PC-9 (cell line): ENCODE measurements at regions not wholly inside any gene's neighbourhood (a gene's known extent, or its start where the extent isn't known, plus 50 kb on each side); places are given as distances from the start of the nearest gene placed in this dataset.

Source experiments
- BruUV-seq: library from RNA; stranded (reverse); fragments of 400-500 nt; replicated peaks from 2 replicates; lab custom pipeline; 2021; lab: Mats Ljungman, UMichigan
- CTCF ChIA-PET: fragments of 300-600 bp; sonication (Branson Sonifier 250); formaldehyde crosslinking; loops from one replicate; lab custom pipeline; 2022; ENCODE audit warnings: antibody characterized with exemption; lab: Charles Lee
- POLR2A ChIA-PET: fragments of 300-600 bp; sonication (Branson Sonifier 250); formaldehyde crosslinking; loops from one replicate; lab custom pipeline; 2022; ENCODE audit warnings: antibody characterized with exemption; ENCODE audit not compliant: unreplicated experiment; lab: Charles Lee
- DNase-seq, 2 experiments: peaks; one replicate each; pipeline versions ENCODE4 v3.0.0 to v3.0.0-alpha.2; 2015 to 2022; ENCODE audit warnings: mixed read lengths in 1 of 2
- H2AFZ ChIP-seq: fragments of 200-600 bp; sonication (generic); 2 replicates; pipeline ENCODE4 v1.8.1; 2017; ENCODE audit warnings: antibody characterized with exemption
- H3F3A ChIP-seq: fragments of 200-600 bp; sonication (generic); 2 replicates; pipeline ENCODE4 v1.8.1; 2017; ENCODE audit warnings: antibody characterized with exemption, mild to moderate bottlenecking, low read depth; ENCODE audit not compliant: insufficient read depth
- H3K27ac ChIP-seq: fragments of 200-600 bp; sonication (generic); 2 replicates; pipeline ENCODE4 v1.6.1; 2016; ENCODE audit warnings: mixed run types
- H3K27me3 ChIP-seq: fragments of 200-600 bp; sonication (generic); 2 replicates; pipeline ENCODE4 v1.6.1; 2016; ENCODE audit warnings: low read depth, mixed run types; ENCODE audit not compliant: insufficient read depth
- H3K36me3 ChIP-seq: fragments of 200-600 bp; sonication (generic); 2 replicates; pipeline ENCODE4 v1.6.1; 2016; ENCODE audit warnings: low read depth, mixed run types
- H3K4me1 ChIP-seq: fragments of 200-600 bp; sonication (generic); replicated peaks from 2 replicates; pipeline ENCODE4 v1.6.1; 2016; ENCODE audit warnings: mixed run types; ENCODE audit not compliant: insufficient read depth
- H3K4me2 ChIP-seq: fragments of 200-600 bp; sonication (generic); 2 replicates; pipeline ENCODE4 v1.6.1; 2017; ENCODE audit warnings: mixed run types
- H3K4me3 ChIP-seq: fragments of 200-600 bp; sonication (generic); 2 replicates; pipeline ENCODE4 v1.6.1; 2016; ENCODE audit warnings: mixed run types
- H3K79me2 ChIP-seq: fragments of 200-600 bp; sonication (generic); 2 replicates; pipeline ENCODE4 v1.6.1; 2017; ENCODE audit warnings: low read depth, mixed run types
- H3K9me2 ChIP-seq: fragments of 200-600 bp; sonication (generic); 2 replicates; pipeline ENCODE4 v1.8.1; 2017; ENCODE audit warnings: mild to moderate bottlenecking; ENCODE audit not compliant: insufficient read depth
- H3K9me3 ChIP-seq: fragments of 200-600 bp; sonication (generic); 2 replicates; pipeline ENCODE4 v1.8.1; 2016; ENCODE audit warnings: low read depth; ENCODE audit not compliant: insufficient read depth
- H4K20me1 ChIP-seq: fragments of 200-600 bp; sonication (generic); 2 replicates; pipeline ENCODE4 v1.8.1; 2017; ENCODE audit not compliant: insufficient read depth
- CTCF ChIP-seq: fragments of 200-600 bp; sonication (generic); conservative IDR thresholded peaks from 2 replicates; pipeline ENCODE4 v1.6.1; 2017; ENCODE audit warnings: mixed run types, antibody characterized with exemption, mild to moderate bottlenecking, moderate library complexity
- EZH2 ChIP-seq: fragments of 200-600 bp; sonication (generic); IDR thresholded peaks from 2 replicates; pipeline ENCODE4 v1.8.0; 2017; ENCODE audit warnings: antibody characterized with exemption, low read depth
- intact Hi-C: fragments of 100-400 bp; cut with micrococcal nuclease; formaldehyde crosslinking; loops from one replicate; pipeline ENCODE4 v1.10.0; 2022; ENCODE audit not compliant: unreplicated experiment

GRCh38 chr16:16798504-16798903, 419.6 kb downstream of the NPIPA7 start:
- no peak overlapping the region for H2AFZ ChIP-seq
- no peaks in the 10 kb centered on the region for H3K9me2 ChIP-seq
- H4K20me1 ChIP-seq: no peaks in the 10 kb centered on the region
- H3K79me2 ChIP-seq: no peaks in the 10 kb centered on the region
- peaks cover 18% of the 10 kb centered on the region; the same call in 1 of the 2 replicates for H3K27me3 ChIP-seq
- no peaks in the 10 kb centered on the region for H3F3A ChIP-seq
- no peak for DNase-seq
- H3K4me1 ChIP-seq: no peaks in the 10 kb centered on the region
- no peak overlapping the region for H3K27ac ChIP-seq
- TF ChIP-seq CTCF (no peak), EZH2 (no peak)
- no peaks in the 10 kb centered on the region for H3K9me3 ChIP-seq
- H3K4me3 ChIP-seq: no peak overlapping the region
- no peak overlapping the region for H3K4me2 ChIP-seq
- H3K36me3 ChIP-seq: no peaks in the 10 kb centered on the region
- ChIA-PET POLR2A (no interaction called here), CTCF (no interaction called here)
- intact Hi-C loops: no loop called here
- BruUV-seq: no TSS peak

GRCh38 chr16:16805809-16806208, 426.9 kb downstream of the NPIPA7 start:
- Histone ChIP-seq H3K79me2 (no peaks in the 10 kb centered on the region), H3K36me3 (no peaks in the 10 kb centered on the region), H3F3A (no peaks in the 10 kb centered on the region), H3K9me2 (no peaks in the 10 kb centered on the region), H3K9me3 (no peaks in the 10 kb centered on the region), H3K4me3 (no peak overlapping the region), H2AFZ (no peak overlapping the region), H3K4me1 (no peaks in the 10 kb centered on the region), H4K20me1 (no peaks in the 10 kb centered on the region), H3K4me2 (no peak overlapping the region), H3K27ac (no peak overlapping the region), H3K27me3 (peaks cover 6% of the 10 kb centered on the region; the same call in 1 of the 2 replicates)
- intact Hi-C loops: no loop called here
- no TSS peak for BruUV-seq
- no peak for TF ChIP-seq EZH2
- TF ChIP-seq CTCF: no peak
- DNase-seq: no peak
- ChIA-PET CTCF (no interaction called here), POLR2A (no interaction called here)

GRCh38 chr16:16815641-16816040, 436.7 kb downstream of the NPIPA7 start:
- Histone ChIP-seq H3F3A (no peaks in the 10 kb centered on the region), H3K36me3 (no peaks in the 10 kb centered on the region), H3K27me3 (no peaks in the 10 kb centered on the region), H4K20me1 (no peaks in the 10 kb centered on the region), H3K4me3 (no peak overlapping the region), H3K9me2 (no peaks in the 10 kb centered on the region), H3K4me2 (no peak overlapping the region), H3K27ac (no peak overlapping the region), H3K9me3 (no peaks in the 10 kb centered on the region), H2AFZ (no peak overlapping the region), H3K79me2 (no peaks in the 10 kb centered on the region), H3K4me1 (no peaks in the 10 kb centered on the region)
- TF ChIP-seq CTCF: no peak
- no peak for TF ChIP-seq EZH2
- ChIA-PET POLR2A (no interaction called here), CTCF (no interaction called here)
- no peak for DNase-seq
- BruUV-seq: no TSS peak
- intact Hi-C loops: no loop called here
